Effector CD8-positive, alpha-beta T cell (primary cell): ENCODE measurements at regions not wholly inside any gene's neighbourhood (a gene's known extent, or its start where the extent isn't known, plus 50 kb on each side); places are given as distances from the start of the nearest gene placed in this dataset.

Experiments
- DNase-seq: peaks from one replicate; lab custom pipeline; 2025; lab: John Stamatoyannopoulos, UW

DNA sequence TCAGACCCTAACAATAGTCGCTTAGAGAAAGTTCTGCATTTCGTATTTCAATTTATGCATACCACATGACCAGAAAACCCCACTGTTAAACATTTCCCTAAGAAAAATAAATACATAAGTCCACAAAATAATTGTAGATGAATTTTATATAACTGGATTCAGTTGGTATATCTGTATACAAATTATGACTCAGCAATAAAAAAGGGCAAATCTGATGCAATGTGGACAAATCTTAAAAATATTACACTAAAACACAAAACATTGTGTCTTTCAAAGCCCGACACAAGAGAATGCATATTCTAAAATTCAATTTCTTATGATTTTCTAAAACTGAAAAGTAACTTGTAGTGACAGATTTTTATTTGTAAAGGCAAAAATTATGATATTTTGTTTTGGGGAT, 1005.0 kb downstream of the EFNB2 start:
- no peak for DNase-seq

DNA sequence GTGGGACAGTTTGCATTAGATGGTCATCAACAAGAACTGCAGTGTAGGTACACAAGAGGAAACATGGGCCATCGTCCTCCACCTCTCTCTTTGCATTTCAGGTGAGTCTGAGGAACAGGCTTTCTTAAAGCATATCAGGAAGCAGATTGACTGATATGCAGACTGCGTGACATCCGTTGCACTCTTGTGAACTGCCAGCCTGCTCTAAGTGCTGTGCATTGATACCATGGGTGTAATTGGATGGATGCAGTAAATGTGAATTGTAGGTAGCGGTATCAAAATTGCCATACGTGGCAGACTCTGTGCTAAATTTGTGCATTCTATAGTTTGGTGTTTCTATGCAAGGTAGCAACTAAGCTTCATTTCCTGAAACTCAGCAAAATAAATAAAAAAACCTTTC, 1008.3 kb downstream of the EFNB2 start:
- DNase-seq, result no peak

DNA sequence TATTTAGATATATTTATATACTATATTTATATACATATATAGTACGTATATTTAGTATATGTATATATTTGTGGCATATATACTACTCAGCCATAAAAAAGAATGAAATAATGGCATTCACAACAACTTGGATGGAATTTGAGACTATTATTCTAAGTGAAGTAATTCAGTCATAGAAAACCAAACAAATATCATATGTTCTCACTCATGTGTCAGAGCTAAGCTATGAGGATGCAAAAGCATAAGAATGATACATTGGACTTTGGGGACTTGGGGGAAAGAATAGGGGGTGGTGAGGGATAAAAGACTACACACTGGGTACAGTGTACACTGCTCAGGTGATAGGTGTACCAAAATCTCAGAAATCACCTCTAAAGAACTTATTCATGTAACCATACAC, 1015.7 kb downstream of the EFNB2 start:
- no peak for DNase-seq

DNA sequence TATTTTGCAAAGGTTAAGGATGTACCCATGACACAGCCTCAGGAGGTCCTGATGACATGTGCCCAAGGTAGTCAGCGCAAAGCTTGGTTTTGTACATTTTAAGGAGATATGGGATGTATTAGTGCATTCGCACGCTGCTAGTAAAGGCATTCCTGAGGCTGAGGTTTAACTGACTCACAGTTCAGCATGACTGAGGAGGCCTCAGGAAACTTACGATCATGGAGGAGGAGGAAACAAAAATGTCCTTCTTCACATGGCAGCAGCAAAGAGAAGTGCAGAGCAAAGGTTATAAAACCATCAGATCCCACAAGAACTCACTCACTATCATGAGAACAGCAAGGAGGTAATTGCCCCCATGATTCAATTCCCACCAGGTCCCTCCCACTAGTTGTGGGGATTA, 1017.4 kb downstream of the EFNB2 start:
- no peak for DNase-seq

DNA sequence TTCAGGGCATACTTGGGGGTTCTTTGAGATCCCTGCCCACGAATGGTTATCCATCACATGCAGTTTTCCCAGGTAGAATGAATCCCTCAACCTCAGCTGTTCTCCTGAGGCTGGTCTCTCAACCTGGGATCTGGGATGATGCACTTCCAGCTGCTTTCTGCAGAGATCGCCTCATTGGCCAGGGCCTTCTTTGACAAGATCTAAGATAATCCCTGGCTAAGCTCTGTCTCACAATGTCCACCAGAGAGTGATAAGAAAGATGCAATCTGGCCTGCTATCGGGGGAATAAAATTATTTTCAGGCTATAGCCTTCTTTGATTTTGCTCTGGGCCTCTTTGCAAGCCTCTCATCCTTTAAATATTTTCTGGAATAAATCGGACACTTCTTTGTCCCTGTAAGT, 1021.1 kb downstream of the EFNB2 start:
- DNase-seq, result no peak

DNA sequence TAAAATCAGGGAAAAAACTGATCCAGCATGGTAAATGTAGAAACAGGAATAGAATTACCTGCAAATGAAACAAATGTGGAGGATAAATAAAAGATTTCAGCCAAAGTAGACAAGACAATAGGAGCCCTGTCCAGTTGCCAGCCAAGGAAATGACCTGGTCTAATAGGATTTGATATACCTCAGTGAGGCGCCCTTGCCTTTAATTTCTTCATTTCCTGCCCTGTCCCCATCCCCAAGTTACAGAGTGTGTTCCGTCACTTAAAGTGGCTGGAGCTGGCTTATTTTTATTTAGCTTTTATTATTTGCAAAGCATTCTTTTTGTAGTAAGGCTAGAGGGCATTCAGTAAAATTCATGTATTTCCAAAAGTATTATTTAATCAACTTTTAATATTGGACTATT, 1022.0 kb downstream of the EFNB2 start:
- DNase-seq, result no peak

DNA sequence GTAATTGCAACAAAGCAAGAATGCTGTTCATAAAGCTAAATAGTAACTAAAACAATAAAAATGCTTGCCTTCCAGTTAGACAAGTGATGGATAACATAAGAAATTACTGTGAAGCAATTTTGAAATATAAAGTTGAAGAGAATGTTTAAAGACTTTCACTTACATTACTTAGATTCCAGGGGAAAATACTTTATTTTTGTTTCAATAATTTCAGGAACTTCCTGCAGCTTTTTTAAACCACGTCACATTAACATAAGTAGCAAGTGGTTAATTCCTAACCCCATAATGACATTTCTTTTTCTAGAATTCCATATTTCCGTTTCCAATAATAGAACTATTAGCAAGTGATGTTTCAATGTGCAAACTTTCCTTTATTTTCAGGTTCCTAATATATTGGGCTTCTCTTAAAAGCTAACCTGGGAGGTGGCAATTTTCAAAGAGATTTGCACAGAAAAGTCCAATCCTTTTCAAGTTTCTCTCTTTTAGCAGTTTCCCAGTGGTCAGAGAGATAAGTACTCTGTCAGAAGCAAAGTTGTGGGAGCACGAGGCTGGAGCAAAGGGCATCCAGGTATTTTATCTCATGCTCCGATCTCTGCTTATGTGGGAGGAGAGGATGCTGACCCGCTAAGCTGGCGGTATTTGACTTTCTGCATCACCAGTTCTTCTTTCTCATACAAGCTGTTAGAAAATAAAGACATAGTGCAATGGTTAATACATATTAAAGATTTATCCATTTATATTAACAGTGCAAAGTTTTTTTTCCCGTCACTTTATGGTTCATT, 1025.3 kb downstream of the EFNB2 start:
- DNase-seq, result no peak

DNA sequence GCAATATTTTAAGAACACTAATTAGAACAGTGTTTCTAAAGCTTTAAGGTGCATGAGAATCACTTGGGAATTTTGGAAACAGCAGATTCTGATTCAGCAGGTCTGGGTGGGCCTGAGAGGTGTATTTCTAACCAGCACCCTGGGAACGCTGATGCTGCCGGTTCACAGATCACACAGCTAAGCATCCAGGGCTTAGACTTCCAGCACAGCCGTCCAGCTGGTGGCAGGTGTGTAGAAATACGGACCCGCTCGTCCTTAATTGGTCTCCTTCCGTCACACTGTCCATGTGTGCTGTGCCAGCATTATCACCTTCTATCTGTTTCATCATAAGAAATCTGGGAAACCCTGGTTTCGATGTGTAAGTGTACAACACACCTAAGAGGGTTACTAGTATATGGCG, 1029.0 kb downstream of the EFNB2 start:
- DNase-seq, result no peak

DNA sequence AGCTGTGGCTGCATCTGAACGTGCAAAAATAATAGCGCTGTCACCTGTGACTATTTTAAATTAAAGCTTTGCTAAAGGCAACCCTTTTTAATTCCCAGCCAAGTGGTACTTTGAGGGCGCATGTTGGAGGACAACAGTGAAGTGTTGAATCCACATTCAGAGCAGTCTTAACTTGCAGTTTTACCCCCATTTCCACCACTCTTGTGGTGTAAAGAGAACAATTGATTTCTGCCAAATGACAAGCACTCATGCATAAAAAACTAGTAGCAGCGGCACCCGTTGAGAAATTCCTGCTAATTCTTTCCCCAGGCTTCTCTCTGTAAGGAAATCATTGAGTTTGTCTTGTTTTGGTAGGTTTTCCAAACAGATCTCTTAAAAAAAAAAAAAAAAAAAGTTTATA, 1033.3 kb downstream of the EFNB2 start:
- DNase-seq, result no peak

DNA sequence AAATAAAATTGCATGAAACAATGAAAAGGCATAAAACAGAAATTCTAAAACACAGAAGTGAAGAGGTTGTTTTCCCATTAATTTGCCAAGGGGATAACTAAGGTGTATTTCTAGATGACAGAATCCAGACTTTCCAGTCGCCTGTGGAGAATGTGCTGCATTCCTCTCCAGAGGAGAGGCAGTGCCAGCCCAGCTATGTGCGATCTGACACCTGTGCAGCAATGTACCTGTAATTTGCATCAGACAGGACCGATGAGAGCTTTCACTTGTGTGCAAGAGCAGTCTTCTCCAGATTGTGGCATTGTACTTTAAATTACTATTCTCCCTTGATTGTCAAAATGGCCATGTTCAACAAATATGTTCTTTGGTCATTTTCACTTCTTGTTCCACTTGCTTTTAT, 1037.9 kb downstream of the EFNB2 start:
- no peak for DNase-seq

DNA sequence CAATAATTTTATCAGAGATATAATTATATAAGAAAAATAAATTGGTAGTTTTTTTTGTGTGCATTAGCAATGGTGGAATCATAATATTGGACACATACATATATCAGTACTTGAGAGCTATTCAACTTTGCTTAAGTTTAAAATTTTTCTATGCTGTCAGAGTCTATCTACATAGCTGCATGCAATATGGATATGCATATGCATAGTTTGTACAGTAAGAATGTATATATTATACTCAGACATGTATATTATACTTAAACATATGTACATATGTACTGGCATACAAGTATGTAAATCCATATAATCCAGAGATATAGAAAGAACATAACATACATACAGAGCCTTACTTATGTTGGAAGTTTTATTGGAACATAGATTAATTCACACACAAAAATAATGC, 1043.2 kb downstream of the EFNB2 start:
- no peak for DNase-seq

DNA sequence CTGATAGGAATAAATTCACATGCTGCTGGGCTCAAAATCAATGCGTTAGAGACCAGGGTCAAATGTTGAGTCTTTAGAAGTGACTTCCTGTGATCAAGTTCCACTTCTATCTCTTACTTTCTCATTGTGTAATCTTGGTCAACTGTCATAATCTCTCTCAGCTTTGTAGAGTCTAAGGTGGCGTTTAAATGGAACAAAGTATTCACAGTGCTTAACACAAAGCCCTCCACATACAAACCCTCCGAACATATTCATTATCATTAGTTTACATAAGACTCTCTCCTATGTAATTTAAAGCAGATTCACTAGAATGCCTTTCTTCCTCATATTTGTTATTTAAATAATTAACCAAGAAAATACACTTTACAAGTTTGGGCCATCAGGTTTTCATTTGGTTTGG, 1044.1 kb downstream of the EFNB2 start:
- DNase-seq, result no peak

DNA sequence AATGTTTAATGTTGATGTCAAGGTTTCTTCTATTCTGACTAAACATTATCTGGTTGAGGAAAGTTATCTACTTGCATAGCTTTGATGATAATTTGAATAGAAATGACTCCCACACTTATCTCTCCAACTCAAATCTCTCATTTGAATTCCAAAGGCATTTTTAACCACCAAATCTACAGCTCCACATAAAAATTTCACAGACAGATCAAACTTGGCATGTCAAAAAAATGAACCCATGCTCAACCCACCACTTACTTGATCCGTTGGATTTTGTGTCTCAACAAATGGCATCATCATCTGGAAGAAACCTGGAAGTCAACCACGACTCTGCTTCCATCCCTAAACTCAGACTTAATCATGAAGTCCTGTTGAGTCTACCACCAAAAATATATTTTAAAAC, 1050.4 kb downstream of the EFNB2 start:
- no peak for DNase-seq

DNA sequence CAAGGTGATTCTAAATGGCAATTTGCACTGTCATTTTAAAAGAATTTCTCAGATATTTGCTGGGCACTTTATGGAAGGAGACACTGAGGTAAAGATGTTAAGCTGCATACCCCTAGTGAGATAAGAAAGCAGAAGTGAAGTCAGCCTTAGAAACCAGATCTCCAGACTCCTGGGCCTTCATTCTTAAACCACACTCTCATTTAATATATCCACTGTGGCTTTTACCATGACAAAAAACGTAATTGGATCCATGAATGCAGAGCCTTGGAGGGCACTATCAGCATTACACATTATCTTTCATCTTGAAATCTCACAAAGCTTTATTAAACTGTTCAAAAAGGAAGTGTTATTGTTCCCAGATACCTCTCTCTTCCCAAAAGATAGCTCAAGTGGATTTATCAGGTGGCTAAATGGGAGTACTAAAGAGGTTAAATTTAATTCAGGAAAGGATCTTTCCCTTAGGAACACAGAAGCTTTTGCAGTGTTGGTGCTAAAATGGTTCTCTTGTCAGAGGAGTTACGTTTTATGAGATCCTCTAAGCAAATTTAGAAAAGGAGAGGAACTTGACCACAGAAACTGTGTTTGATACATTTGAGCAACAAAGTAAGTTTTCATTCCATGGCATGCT, 1060.4 kb downstream of the EFNB2 start:
- no peak for DNase-seq

DNA sequence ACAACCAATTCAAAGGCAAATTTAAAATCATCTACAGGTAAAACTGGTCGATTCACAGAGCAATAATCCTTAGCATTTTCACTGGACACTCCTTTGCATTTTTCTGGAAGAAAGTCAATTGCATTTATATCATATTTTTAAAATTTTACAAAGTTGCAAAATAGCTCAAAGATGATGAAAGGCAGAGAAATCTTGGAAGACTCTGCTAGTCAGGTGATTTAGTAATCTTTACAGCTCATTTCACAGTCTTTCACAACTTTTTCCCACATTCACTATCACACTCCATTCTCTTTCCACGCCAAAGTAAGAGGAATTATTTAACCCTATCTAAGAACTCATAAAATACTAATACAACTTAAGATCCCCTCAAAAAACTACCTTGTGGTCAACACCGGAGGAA, 1063.8 kb downstream of the EFNB2 start:
- DNase-seq, result no peak

DNA sequence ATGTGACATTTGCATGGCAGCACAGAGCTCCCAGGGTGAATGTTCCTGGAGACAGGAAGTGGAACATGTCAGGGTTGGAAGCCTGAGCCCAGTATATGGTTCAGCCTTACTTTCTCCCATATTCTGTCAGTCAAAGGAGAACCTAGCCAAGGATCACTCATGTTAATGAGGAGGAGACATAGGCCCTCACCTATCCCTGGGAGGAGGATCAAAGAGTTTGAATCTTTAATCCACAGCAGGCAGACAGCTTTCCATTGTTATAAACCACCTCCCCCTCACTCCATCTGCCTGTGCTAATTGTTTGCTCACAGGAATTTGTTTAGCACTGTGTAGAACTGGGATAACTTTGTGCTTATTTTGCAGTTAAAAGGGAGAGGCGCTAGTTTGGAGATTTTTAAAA, 1069.1 kb downstream of the EFNB2 start:
- no peak for DNase-seq

DNA sequence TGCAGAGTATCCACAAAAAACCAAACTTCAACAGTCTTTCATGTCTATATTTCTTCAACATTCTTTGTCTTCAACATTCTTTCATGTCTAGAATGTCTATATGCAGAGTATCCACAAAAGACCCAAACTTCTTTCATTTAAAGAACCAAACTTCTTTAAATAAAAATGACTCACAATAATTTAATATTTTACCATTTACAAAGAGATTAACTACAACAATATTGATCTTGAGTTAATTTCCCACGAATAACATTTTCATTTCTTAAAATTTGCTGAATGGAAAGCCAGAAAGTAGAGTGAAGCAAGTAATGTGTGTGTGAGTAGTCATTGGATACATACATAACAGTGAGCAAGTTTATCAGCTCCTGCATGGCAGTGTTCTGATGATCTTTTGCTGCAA, 1069.7 kb downstream of the EFNB2 start, which contains the start of gene DAOA:
Gene DAOA, plus strand, starts transcription at position 301 of the 400 bp plus-strand sequence.
- DNase-seq, result no peak

DNA sequence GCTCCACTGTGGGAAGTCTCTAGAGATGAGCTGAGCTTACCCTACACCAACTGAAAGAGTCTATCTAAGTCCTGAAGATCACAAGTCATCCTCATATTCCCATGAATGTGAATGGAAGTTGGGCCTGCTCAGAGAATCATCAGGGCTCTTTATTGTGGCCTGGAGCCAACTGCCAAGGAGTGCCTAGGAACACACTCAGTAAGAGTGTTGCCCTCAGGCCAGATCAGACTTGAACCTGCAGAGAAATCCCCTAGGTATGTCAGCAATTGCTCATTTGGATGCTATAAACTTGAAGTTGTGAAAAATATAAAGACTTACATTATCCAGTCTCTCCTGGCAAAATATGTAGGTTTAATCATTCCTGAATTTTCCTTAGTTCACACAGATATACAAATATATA, 1070.2 kb downstream of the EFNB2 start:
- DNase-seq, result no peak

DNA sequence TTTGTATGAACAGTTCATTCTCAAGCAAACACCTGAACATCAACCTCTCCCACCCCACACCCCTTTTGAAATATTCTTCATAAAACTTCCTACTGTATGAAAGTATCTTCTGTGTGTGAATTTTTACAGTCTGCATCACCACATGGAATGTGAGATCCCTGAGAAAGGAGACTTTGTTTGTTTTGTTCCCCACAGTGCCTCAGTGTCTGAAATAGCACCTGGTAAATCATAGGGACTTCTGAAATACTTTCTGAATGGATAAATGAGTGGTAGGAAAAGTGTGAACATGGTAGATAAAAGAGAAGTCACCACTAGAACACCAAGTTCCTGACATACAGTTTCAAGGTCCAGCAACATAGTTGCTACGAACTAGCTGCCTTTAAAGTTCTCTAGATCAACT, 1071.2 kb downstream of the EFNB2 start:
- no peak for DNase-seq

DNA sequence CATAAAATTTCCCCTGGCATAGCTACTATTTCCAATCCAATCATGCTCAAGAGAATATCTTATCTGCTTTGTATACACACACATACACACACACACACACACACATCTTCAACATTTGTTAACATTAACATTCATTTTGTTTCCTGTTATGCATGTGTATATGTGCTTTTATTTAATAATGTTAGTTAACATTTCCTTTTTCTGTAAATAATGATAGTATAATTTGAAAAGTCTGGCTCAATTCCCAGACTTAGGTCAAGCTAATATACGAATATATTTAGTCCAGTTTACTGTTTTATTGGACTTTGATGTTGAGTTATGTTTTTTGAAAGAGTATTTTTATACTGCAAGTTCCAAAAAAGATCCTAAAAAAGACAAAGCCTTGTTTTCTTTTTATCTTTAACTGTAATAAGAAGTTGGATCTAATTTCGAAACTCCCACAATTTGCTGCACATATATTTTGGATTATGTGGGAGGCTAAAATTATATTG, 1072.4 kb downstream of the EFNB2 start:
- DNase-seq, result no peak

DNA sequence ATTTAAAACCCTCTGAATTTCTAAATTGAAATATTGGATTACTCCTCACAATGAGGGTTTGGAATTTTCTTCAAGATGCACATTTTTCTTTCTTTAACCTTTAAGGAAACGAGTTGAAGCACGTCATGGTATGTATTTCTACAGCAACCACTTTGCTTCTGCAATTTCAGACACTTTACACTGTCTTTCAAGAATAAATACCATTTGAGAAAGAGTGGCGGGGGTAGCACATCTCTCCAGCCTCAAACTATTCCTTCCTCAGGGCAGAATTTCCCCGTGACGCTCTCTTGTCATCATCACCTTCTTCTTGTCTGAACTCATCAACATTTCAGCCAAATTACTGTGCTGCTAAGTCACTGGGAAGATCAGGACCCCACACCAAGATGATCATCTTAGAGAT, 1073.4 kb downstream of the EFNB2 start:
- DNase-seq, result no peak

DNA sequence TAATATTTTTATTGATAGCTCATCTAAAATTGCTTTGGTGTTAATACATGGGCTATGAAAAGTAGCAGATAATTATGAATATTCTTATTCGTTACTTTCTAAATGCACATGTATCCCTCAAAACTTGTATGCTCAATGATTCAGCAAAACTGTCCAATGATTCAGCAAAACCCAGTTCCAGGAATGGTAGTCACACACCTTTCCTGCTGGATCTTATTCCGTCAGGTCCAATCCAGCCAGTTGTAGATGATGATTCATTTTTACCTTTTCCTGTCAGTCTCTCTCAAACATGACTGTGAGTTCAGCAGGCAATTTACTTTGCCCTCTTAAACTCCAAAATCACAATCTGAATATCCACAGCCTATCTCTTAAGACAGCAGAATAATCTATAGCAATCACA, 1082.6 kb downstream of the EFNB2 start:
- no peak for DNase-seq

DNA sequence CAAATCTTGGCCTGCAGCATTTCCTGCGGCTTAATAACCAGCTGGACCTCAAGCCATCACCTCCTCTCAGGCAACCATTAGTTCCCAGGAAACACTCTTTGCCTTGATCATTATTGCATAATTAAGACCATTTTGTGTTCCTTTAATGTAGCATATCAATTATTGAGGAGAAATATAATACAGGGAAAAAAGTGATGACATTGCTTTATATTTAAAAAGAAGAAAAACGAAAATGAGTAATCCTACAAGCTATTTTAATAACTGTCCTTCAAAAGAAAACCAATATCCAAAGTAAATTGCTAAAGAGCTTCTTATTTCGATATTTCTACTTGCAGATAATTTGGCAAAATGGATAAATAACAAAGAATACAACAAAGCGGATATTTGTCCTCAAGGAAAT, 1084.7 kb downstream of the EFNB2 start:
- no peak for DNase-seq

DNA sequence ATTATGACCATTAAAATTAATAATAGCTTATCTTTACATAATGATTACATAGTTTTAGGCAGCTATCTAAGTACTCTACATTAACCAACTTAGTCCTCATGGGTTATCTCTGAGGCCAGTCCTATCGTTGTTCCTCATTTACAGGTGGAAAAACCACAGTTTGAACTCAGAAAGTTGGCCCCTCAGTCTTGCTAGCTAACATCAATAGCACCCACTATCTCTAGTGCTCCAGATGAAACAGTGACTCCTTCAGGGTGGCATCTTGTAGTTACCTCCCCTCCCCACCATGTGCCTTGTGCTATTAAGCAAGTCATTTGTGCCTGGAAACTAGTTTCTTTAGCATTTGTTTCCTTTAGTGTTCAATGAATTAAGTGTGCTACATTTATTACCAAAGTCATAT, 1086.7 kb downstream of the EFNB2 start:
- no peak for DNase-seq
